HUES64 (cell line): ENCODE measurements at regions not wholly inside any gene's neighbourhood (a gene's known extent, or its start where the extent isn't known, plus 50 kb on each side); places are given as distances from the start of the nearest gene placed in this dataset.

ENCODE experiments used
- H3K27ac ChIP-seq: 2 replicates; pipeline ENCODE4 v1.7.0; 2013; ENCODE audit warnings: low read depth, low read length, inconsistent platforms
- H3K27me3 ChIP-seq: 2 replicates; pipeline ENCODE4 v1.6.1; 2013; ENCODE audit warnings: mild to moderate bottlenecking, low read length; ENCODE audit not compliant: insufficient read depth
- H3K36me3 ChIP-seq: 2 replicates; pipeline ENCODE4 v1.6.1; 2013; ENCODE audit warnings: mild to moderate bottlenecking, low read length; ENCODE audit not compliant: insufficient read depth
- H3K4me1 ChIP-seq: 2 replicates; pipeline ENCODE4 v1.6.1; 2013; ENCODE audit warnings: mild to moderate bottlenecking, low read length, moderate library complexity; ENCODE audit not compliant: insufficient read depth
- H3K4me3 ChIP-seq: 2 replicates; pipeline ENCODE4 v1.5.1; 2013; ENCODE audit warnings: mild to moderate bottlenecking, low read length, moderate library complexity
- H3K9ac ChIP-seq: 2 replicates; pipeline ENCODE4 v1.6.1; 2013; ENCODE audit warnings: mild to moderate bottlenecking, low read depth, low read length
- H3K9me3 ChIP-seq: 2 replicates; pipeline ENCODE4 v1.6.1; 2013; ENCODE audit warnings: low read depth, low read length; ENCODE audit not compliant: insufficient read depth
- WGBS: fragments of 150-250, 120-280 bp; methylation state at CpG from one replicate; pipeline ENCODE4 v1.1.7; 2013; ENCODE audit warnings: missing lambda C conversion rate; 5-methylcytosine and 5-hydroxymethylcytosine counted together

GRCh38 chr11:134739136-134739535, 327.1 kb upstream of the B3GAT1 start:
- no peaks in the 10 kb centered on the region for H3K27me3 ChIP-seq
- no peaks in the 10 kb centered on the region for H3K36me3 ChIP-seq
- no peak overlapping the region for H3K4me3 ChIP-seq
- no peak overlapping the region for H3K9ac ChIP-seq
- 95% methylated on average over 11 of the region's 11 CpGs for WGBS
- H3K9me3 ChIP-seq, result no peaks in the 10 kb centered on the region
- H3K27ac ChIP-seq, result no peak overlapping the region
- no peaks in the 10 kb centered on the region; the same call in 1 of the 2 replicates for H3K4me1 ChIP-seq

GRCh38 chr11:134738581-134738980, 326.5 kb upstream of the B3GAT1 start:
- no peak overlapping the region for H3K9ac ChIP-seq
- no peaks in the 10 kb centered on the region for H3K27me3 ChIP-seq
- H3K4me3 ChIP-seq, result no peak overlapping the region
- 96% methylated on average over 22 of the region's 22 CpGs for WGBS
- H3K27ac ChIP-seq, result no peak overlapping the region
- H3K9me3 ChIP-seq, result no peaks in the 10 kb centered on the region
- H3K4me1 ChIP-seq, result no peaks in the 10 kb centered on the region; the same call in 1 of the 2 replicates
- H3K36me3 ChIP-seq, result no peaks in the 10 kb centered on the region

GRCh38 chr11:134737563-134738510, 325.8 kb upstream of the B3GAT1 start:
- Histone ChIP-seq H3K9ac (no peak overlapping the region), H3K9me3 (no peaks in the 10 kb centered on the region), H3K27me3 (no peaks in the 10 kb centered on the region), H3K4me3 (no peak overlapping the region), H3K36me3 (no peaks in the 10 kb centered on the region), H3K4me1 (peaks cover 2% of the 10 kb centered on the region; the same call in 1 of the 2 replicates), H3K27ac (no peak overlapping the region)
- WGBS, result 88% methylated on average over 20 of the region's 20 CpGs

GRCh38 chr11:134736251-134736947, 324.4 kb upstream of the B3GAT1 start:
- no peak overlapping the region for H3K4me3 ChIP-seq
- no peak overlapping the region for H3K27ac ChIP-seq
- H3K4me1 ChIP-seq, result peaks cover 15% of the 10 kb centered on the region
- H3K36me3 ChIP-seq, result no peaks in the 10 kb centered on the region
- H3K9me3 ChIP-seq, result no peaks in the 10 kb centered on the region
- no peaks in the 10 kb centered on the region for H3K27me3 ChIP-seq
- no peak overlapping the region for H3K9ac ChIP-seq
- 95% methylated on average over 14 of the region's 14 CpGs for WGBS

GRCh38 chr11:134734894-134735293, 322.9 kb upstream of the B3GAT1 start:
- Histone ChIP-seq H3K4me3 (no peak overlapping the region), H3K36me3 (no peaks in the 10 kb centered on the region), H3K9ac (no peak overlapping the region), H3K9me3 (no peaks in the 10 kb centered on the region), H3K27ac (no peak overlapping the region), H3K27me3 (no peaks in the 10 kb centered on the region), H3K4me1 (peaks cover 30% of the 10 kb centered on the region)
- 95% methylated on average over 14 of the region's 14 CpGs for WGBS

GRCh38 chr11:134734141-134734845, 322.3 kb upstream of the B3GAT1 start:
- Histone ChIP-seq H3K27me3 (no peaks in the 10 kb centered on the region), H3K4me1 (peaks cover 31% of the 10 kb centered on the region), H3K9ac (no peak overlapping the region), H3K4me3 (no peak overlapping the region), H3K27ac (no peak overlapping the region), H3K36me3 (no peaks in the 10 kb centered on the region), H3K9me3 (no peaks in the 10 kb centered on the region)
- 95% methylated on average over 7 of the region's 9 CpGs for WGBS

- 94% methylated on average over 8 of the region's 9 CpGs for WGBS
- Histone ChIP-seq H3K27me3 (no peaks in the 10 kb centered on the region), H3K4me3 (no peak overlapping the region), H3K36me3 (no peaks in the 10 kb centered on the region), H3K27ac (no peak overlapping the region), H3K9ac (no peak overlapping the region), H3K4me1 (peaks cover 31% of the 10 kb centered on the region), H3K9me3 (no peaks in the 10 kb centered on the region)
Measured at GRCh38 chr11:134733646-134734045, 321.6 kb upstream of the B3GAT1 start.

GRCh38 chr11:134731213-134731961, 319.3 kb upstream of the B3GAT1 start:
- H3K4me3 ChIP-seq, result no peak overlapping the region
- no peak overlapping the region; the same call in 1 of the 2 replicates for H3K9ac ChIP-seq
- H3K36me3 ChIP-seq, result no peaks in the 10 kb centered on the region
- no peaks in the 10 kb centered on the region for H3K27me3 ChIP-seq
- H3K4me1 ChIP-seq, result peaks cover 31% of the 10 kb centered on the region
- WGBS, result 11% methylated on average over 9 of the region's 9 CpGs
- H3K9me3 ChIP-seq, result no peaks in the 10 kb centered on the region
- H3K27ac ChIP-seq, result peak overlapping the region; percentile 91

- no peak overlapping the region for H3K9ac ChIP-seq
- 63% methylated on average over 5 of the region's 5 CpGs for WGBS
- no peak overlapping the region for H3K4me3 ChIP-seq
- no peaks in the 10 kb centered on the region for H3K36me3 ChIP-seq
- H3K27me3 ChIP-seq, result no peaks in the 10 kb centered on the region
- no peaks in the 10 kb centered on the region for H3K9me3 ChIP-seq
- peaks cover 31% of the 10 kb centered on the region for H3K4me1 ChIP-seq
- H3K27ac ChIP-seq, result peak overlapping the region; percentile 91
Measured at GRCh38 chr11:134730561-134731212, 318.6 kb upstream of the B3GAT1 start.

GRCh38 chr11:134730101-134730500, 318.1 kb upstream of the B3GAT1 start:
- WGBS, result 76% methylated on average over 4 of the region's 4 CpGs
- no peaks in the 10 kb centered on the region for H3K36me3 ChIP-seq

More at GRCh38 chr11:134730101-134730500, 318.1 kb upstream of the B3GAT1 start:
- H3K4me3 ChIP-seq, result no peak overlapping the region
- no peaks in the 10 kb centered on the region for H3K27me3 ChIP-seq
- peaks cover 31% of the 10 kb centered on the region for H3K4me1 ChIP-seq
- H3K27ac ChIP-seq, result peak overlapping the region; percentile 91; the same call in 1 of the 2 replicates
- H3K9me3 ChIP-seq, result no peaks in the 10 kb centered on the region
- H3K9ac ChIP-seq, result no peak overlapping the region
